IMR-90 (cell line): ENCODE measurements at regions not wholly inside any gene's neighbourhood (a gene's known extent, or its start where the extent isn't known, plus 50 kb on each side); places are given as distances from the start of the nearest gene placed in this dataset.

Experiments used
- ATAC-seq: fragments of 200-7000 bp; cut with Tn5 transposase; 2 replicates; pipeline ENCODE4 v1.9.1; 2020; ENCODE audit warnings: low read depth, mild to moderate bottlenecking, moderate library complexity
- BruUV-seq: library from RNA; stranded (reverse); fragments of 400-500 nt; replicated peaks from 2 replicates; lab custom pipeline; 2021; lab: Mats Ljungman, UMichigan
- CTCF ChIA-PET: fragments of 300-600 bp; formaldehyde crosslinking; extraction: SDS; loops from one replicate; lab custom pipeline; 2021; ENCODE audit warnings: antibody characterized with exemption; lab: Yijun Ruan, JAX
- POLR2A ChIA-PET: fragments of 300-600 bp; sonication (Branson Sonifier 250); formaldehyde crosslinking; loops from one replicate; lab custom pipeline; 2022; ENCODE audit warnings: antibody characterized with exemption; ENCODE audit not compliant: unreplicated experiment; lab: Charles Lee
- DNase-seq: peaks from one replicate; pipeline ENCODE4 v3.0.0; 2013
- H2AFZ ChIP-seq: replicated peaks from 2 replicates; pipeline ENCODE3; 2013; ENCODE audit warnings: low read length, mild to moderate bottlenecking; ENCODE audit not compliant: poor library complexity
- H2AK5ac ChIP-seq: 2 replicates; pipeline ENCODE4 v1.6.1; 2013; ENCODE audit warnings: low read depth, low read length, inconsistent platforms
- H2AK9ac ChIP-seq: replicated peaks from 2 replicates; pipeline ENCODE3; 2013; ENCODE audit warnings: mild to moderate bottlenecking, low read depth, low read length, moderate library complexity; ENCODE audit not compliant: poor library complexity
- H2BK120ac ChIP-seq: 2 replicates; pipeline ENCODE4 v1.6.1; 2013; ENCODE audit warnings: low read depth, low read length, inconsistent platforms
- H2BK15ac ChIP-seq: 3 replicates; pipeline ENCODE4 v1.6.1; 2013; ENCODE audit warnings: low read depth, low read length, inconsistent platforms
- H2BK20ac ChIP-seq: 2 replicates; pipeline ENCODE4 v1.6.1; 2013; ENCODE audit warnings: low read depth, mild to moderate bottlenecking, inconsistent platforms, low read length, moderate library complexity
- H2BK5ac ChIP-seq: 2 replicates; pipeline ENCODE4 v1.6.1; 2013; ENCODE audit warnings: mild to moderate bottlenecking, low read depth, low read length, inconsistent platforms; ENCODE audit not compliant: poor library complexity, severe bottlenecking
- H3K14ac ChIP-seq: replicated peaks from 2 replicates; pipeline ENCODE4 v1.6.1; 2013; ENCODE audit warnings: low read depth, low read length, inconsistent platforms
- H3K18ac ChIP-seq: 2 replicates; pipeline ENCODE4 v1.6.1; 2013; ENCODE audit warnings: low read depth, low read length, control low read depth
- H3K23ac ChIP-seq: 2 replicates; pipeline ENCODE4 v1.6.1; 2013; ENCODE audit warnings: low read depth, low read length, inconsistent platforms
- H3K27ac ChIP-seq: 2 replicates; pipeline ENCODE4 v1.5.1; 2013; ENCODE audit warnings: mild to moderate bottlenecking, control low read depth, low read length; ENCODE audit not compliant: insufficient read depth
- H3K27me3 ChIP-seq: 2 replicates; pipeline ENCODE4 v1.6.1; 2013; ENCODE audit warnings: low read length; ENCODE audit not compliant: control insufficient read depth, insufficient read depth
- H3K36me3 ChIP-seq: 2 replicates; pipeline ENCODE4 v1.6.1; 2013; ENCODE audit warnings: low read length, mixed read lengths; ENCODE audit not compliant: control insufficient read depth, insufficient read depth
- H3K4ac ChIP-seq: 2 replicates; pipeline ENCODE4 v1.6.1; 2013; ENCODE audit warnings: low read depth, low read length, inconsistent platforms
- H3K4me1 ChIP-seq: 2 replicates; pipeline ENCODE4 v1.6.1; 2013; ENCODE audit warnings: low read length, mixed read lengths; ENCODE audit not compliant: control insufficient read depth, insufficient read depth
- H3K4me2 ChIP-seq: 2 replicates; pipeline ENCODE4 v1.6.1; 2013; ENCODE audit warnings: low read depth, mild to moderate bottlenecking, control low read depth, low read length, moderate library complexity
- H3K4me3 ChIP-seq: 2 replicates; pipeline ENCODE4 v1.5.1; 2013; ENCODE audit warnings: low read depth, mild to moderate bottlenecking, control low read depth, low read length, moderate library complexity; ENCODE audit not compliant: insufficient read depth
- H3K56ac ChIP-seq: 2 replicates; pipeline ENCODE4 v1.6.1; 2013; ENCODE audit warnings: low read length, inconsistent platforms; ENCODE audit not compliant: insufficient read depth; ENCODE audit errors: extremely low read depth
- H3K79me1 ChIP-seq, 2 experiments: 2 replicates each; pipeline ENCODE4 v1.6.1; 2013; ENCODE audit warnings: low read length in 2 of 2, inconsistent platforms in 1 of 2, low read depth in 1 of 2
- H3K9ac ChIP-seq: 2 replicates; pipeline ENCODE4 v1.6.1; 2013; ENCODE audit warnings: low read depth, low read length, control low read depth
- H3K9me1 ChIP-seq: 2 replicates; pipeline ENCODE4 v1.6.1; 2013; ENCODE audit warnings: low read length, inconsistent platforms; ENCODE audit not compliant: insufficient read depth
- H3K9me3 ChIP-seq: 2 replicates; pipeline ENCODE4 v1.6.1; 2013; ENCODE audit warnings: low read length; ENCODE audit not compliant: control insufficient read depth, insufficient read depth
- H4K20me1 ChIP-seq: 2 replicates; pipeline ENCODE4 v1.6.1; 2013; ENCODE audit warnings: low read length, inconsistent platforms; ENCODE audit not compliant: insufficient read depth
- H4K5ac ChIP-seq: 2 replicates; pipeline ENCODE4 v1.6.1; 2013; ENCODE audit warnings: mild to moderate bottlenecking, low read depth, low read length, control low read depth
- H4K8ac ChIP-seq, 2 experiments: 2 replicates each; pipeline ENCODE4 v1.6.1; 2013; ENCODE audit warnings: low read depth in 2 of 2, low read length in 2 of 2, control low read depth in 1 of 2, inconsistent platforms in 1 of 2
- H4K91ac ChIP-seq: 2 replicates; pipeline ENCODE4 v1.6.1; 2013; ENCODE audit warnings: low read depth, low read length, inconsistent platforms; ENCODE audit not compliant: insufficient read depth
- BHLHE40 ChIP-seq: fragments of 150-350 bp; IDR thresholded peaks from 2 replicates; pipeline ENCODE4 v1.6.1; 2016; ENCODE audit warnings: mild to moderate bottlenecking, low read depth, low read length
- CEBPB ChIP-seq: IDR thresholded peaks from 2 replicates; pipeline ENCODE4 v1.6.1; 2012; ENCODE audit warnings: low read depth, low read length, improper control_type of control experiment
- CHD1 ChIP-seq: IDR thresholded peaks from 2 replicates; pipeline ENCODE4 v1.6.1; 2012; ENCODE audit warnings: low read depth, low read length, improper control_type of control experiment
- CTCF ChIP-seq: conservative IDR thresholded peaks from 2 replicates; pipeline ENCODE4 v1.5.1; 2012; ENCODE audit warnings: mild to moderate bottlenecking, low read depth, low read length, improper control_type of control experiment
- ELK1 ChIP-seq: fragments of 150-350 bp; IDR thresholded peaks from 2 replicates; pipeline ENCODE4 v1.6.1; 2016; ENCODE audit warnings: low read depth, mild to moderate bottlenecking, low read length, moderate library complexity, borderline replicate concordance
- FOS ChIP-seq: fragments of 150-350 bp; IDR thresholded peaks from 2 replicates; pipeline ENCODE4 v1.6.1; 2016; ENCODE audit warnings: low read depth, low read length
- MAFK ChIP-seq: IDR thresholded peaks from 2 replicates; pipeline ENCODE4 v1.6.1; 2012; ENCODE audit warnings: low read depth, low read length, improper control_type of control experiment
- MAZ ChIP-seq: IDR thresholded peaks from 2 replicates; pipeline ENCODE4 v1.6.1; 2012; ENCODE audit warnings: low read depth, mild to moderate bottlenecking, low read length, improper control_type of control experiment, moderate library complexity, borderline replicate concordance
- MXI1 ChIP-seq: IDR thresholded peaks from 2 replicates; pipeline ENCODE4 v1.6.1; 2012; ENCODE audit warnings: low read depth, mild to moderate bottlenecking, low read length, moderate library complexity, borderline replicate concordance
- NFE2L2 ChIP-seq: fragments of 150-350 bp; IDR thresholded peaks from 2 replicates; pipeline ENCODE4 v1.6.1; 2016; ENCODE audit warnings: low read depth, mild to moderate bottlenecking, low read length
- POLR2A ChIP-seq: IDR thresholded peaks from 2 replicates; pipeline ENCODE4 v1.6.1; 2012; ENCODE audit warnings: mild to moderate bottlenecking, low read depth, low read length
- RAD21 ChIP-seq: IDR thresholded peaks from 2 replicates; pipeline ENCODE4 v1.6.1; 2012; ENCODE audit warnings: low read length, improper control_type of control experiment
- RCOR1 ChIP-seq: IDR thresholded peaks from 2 replicates; pipeline ENCODE4 v1.6.1; 2012; ENCODE audit warnings: mild to moderate bottlenecking, low read length, improper control_type of control experiment; ENCODE audit not compliant: insufficient replicate concordance
- RFX5 ChIP-seq: IDR thresholded peaks from 2 replicates; pipeline ENCODE4 v1.8.0; 2012; ENCODE audit warnings: low read depth, mild to moderate bottlenecking, low read length, moderate library complexity
- SMC3 ChIP-seq: fragments of 150-350 bp; IDR thresholded peaks from 2 replicates; pipeline ENCODE4 v1.6.1; 2016; ENCODE audit warnings: low read depth, mild to moderate bottlenecking, antibody characterized with exemption, low read length, moderate library complexity
- USF2 ChIP-seq: fragments of 150-350 bp; IDR thresholded peaks from 2 replicates; pipeline ENCODE4 v1.6.1; 2017; ENCODE audit warnings: mild to moderate bottlenecking, antibody characterized with exemption, low read length, low read depth
- WGBS, 2 experiments: methylation state at CpG; one replicate each; pipeline versions ENCODE4 v1.1.5 to v1.1.7; 2013; ENCODE audit warnings: missing lambda C conversion rate in 2 of 2; ENCODE audit not compliant: insufficient read length in 1 of 2; ENCODE audit errors: extremely low coverage in 2 of 2; 5-methylcytosine and 5-hydroxymethylcytosine counted together
- dilution Hi-C: fragments of 300-500 bp; cut with HindIII; formaldehyde crosslinking; loops from one replicate; pipeline ENCODE4 v1.14.3; 2018; ENCODE audit warnings: low sequenced_read_pairs; ENCODE audit not compliant: unreplicated experiment
- in situ Hi-C: fragments of 300-500 bp; cut with MboI; formaldehyde crosslinking; loops from 3 replicates; pipeline ENCODE4 v1.14.3; 2019; ENCODE audit warnings: low sequenced_read_pairs, inconsistent platforms, mixed read lengths
- intact Hi-C: fragments of 100-400 bp; cut with micrococcal nuclease; formaldehyde crosslinking; loops from 2 replicates; pipeline ENCODE4 v1.10.0; 2022

GRCh38 chr10:54900584-54900983 lies 99.6 kb upstream of the PCDH15 start:
- Histone ChIP-seq H2AK5ac (no peak overlapping the region), H4K5ac (no peak overlapping the region), H3K27ac (no peak overlapping the region), H3K56ac (no peak overlapping the region), H4K91ac (no peak overlapping the region), H2AK9ac (no peak overlapping the region), H3K36me3 (no peaks in the 10 kb centered on the region), H3K18ac (no peak overlapping the region), H3K4me2 (no peak overlapping the region), H3K4ac (no peak overlapping the region), H3K4me1 (no peaks in the 10 kb centered on the region), H2AFZ (no peak overlapping the region), H3K9me1 (no peaks in the 10 kb centered on the region), H3K14ac (no peak overlapping the region), H4K8ac (no peak overlapping the region), H2BK20ac (no peak overlapping the region), H3K4me3 (no peak overlapping the region), H2BK5ac (no peak overlapping the region), H3K79me1 (no peaks in the 10 kb centered on the region), H2BK15ac (no peak overlapping the region), H3K27me3 (no peaks in the 10 kb centered on the region), H3K9me3 (no peaks in the 10 kb centered on the region), H2BK120ac (no peak overlapping the region), H3K9ac (no peak overlapping the region), H4K20me1 (no peaks in the 10 kb centered on the region), H3K23ac (no peak overlapping the region)
- POLR2A ChIA-PET = no interaction called here
- no peak for TF ChIP-seq USF2
- no peak for TF ChIP-seq CHD1
- TF ChIP-seq ELK1 = no peak
- TF ChIP-seq BHLHE40 = no peak
- TF ChIP-seq MXI1 = no peak
- TF ChIP-seq POLR2A = no peak
- TF ChIP-seq RCOR1 = no peak
- no peak for TF ChIP-seq SMC3
- TF ChIP-seq FOS = no peak
- no peak for TF ChIP-seq RAD21
- no peak for TF ChIP-seq MAFK
- TF ChIP-seq CTCF = no peak
- no peak for TF ChIP-seq NFE2L2
- no peak for TF ChIP-seq RFX5
- TF ChIP-seq CEBPB = no peak
- no peak for TF ChIP-seq MAZ
- BruUV-seq = no TSS peak
- in situ Hi-C loops = no loop called here
- DNase-seq = no peak
- intact Hi-C loops = no loop called here
- no CpG with 5 or more reads among the region's 1 CpG for WGBS, 2 experiments
- ATAC-seq = no peak
- CTCF ChIA-PET = no interaction called here
- dilution Hi-C loops = no loop called here
